NCI-H524 (cell line): ENCODE measurements at regions not wholly inside any gene's neighbourhood (a gene's known extent, or its start where the extent isn't known, plus 50 kb on each side); places are given as distances from the start of the nearest gene placed in this dataset.
A peak's percentile ranks its signal among the peaks of the same experiment; 100 is the strongest.
"Not testable (repeated sequence)": the region's sequence is repeated elsewhere in the genome, so short reads cannot be mapped to it uniquely, and the experiment has no call there.

Experiments used
- DNase-seq, 2 experiments: peaks; one replicate each; lab custom pipeline; 2025; lab: John Stamatoyannopoulos, UW

DNA sequence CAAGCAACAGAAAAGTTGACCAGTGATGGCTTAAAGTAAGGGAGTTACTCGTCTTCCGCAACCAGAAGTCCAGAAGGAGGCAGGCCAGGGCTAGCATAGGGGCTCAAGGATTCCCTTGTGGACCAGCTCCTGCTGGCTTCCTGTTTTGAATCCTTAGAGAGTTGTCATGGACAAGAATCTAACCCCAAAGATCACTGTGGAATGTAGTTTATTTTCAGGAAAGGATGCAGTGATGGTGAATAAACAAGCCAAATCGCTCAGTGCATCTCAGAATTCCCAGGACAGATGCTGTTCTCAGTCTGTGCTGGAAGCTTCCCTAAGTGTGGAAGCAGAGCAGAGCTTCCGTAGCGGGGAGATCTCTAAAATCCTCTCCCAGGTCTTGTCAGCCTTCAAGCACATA lies 311.3 kb downstream of the C12orf75 start:
- DNase-seq = no peak

DNA sequence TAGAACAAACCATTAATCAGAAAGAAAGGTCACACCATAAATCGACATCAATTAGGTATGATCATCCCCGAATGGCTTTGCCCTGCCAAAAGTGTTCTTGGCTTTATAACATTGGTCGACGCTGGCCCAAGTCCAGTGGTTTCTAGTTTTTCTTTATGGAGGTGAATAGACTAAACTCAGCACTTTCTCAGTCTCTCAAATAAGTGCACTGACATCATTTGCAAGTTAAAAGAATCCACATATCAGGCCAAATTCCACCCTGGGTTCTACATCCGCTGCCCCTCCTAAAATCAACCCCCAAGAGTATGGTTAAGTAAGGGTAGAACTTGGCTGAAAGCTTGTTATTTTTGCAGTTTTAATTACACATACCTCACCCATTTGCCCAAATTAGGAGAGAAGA lies 314.3 kb downstream of the C12orf75 start:
- DNase-seq = no peak

DNA sequence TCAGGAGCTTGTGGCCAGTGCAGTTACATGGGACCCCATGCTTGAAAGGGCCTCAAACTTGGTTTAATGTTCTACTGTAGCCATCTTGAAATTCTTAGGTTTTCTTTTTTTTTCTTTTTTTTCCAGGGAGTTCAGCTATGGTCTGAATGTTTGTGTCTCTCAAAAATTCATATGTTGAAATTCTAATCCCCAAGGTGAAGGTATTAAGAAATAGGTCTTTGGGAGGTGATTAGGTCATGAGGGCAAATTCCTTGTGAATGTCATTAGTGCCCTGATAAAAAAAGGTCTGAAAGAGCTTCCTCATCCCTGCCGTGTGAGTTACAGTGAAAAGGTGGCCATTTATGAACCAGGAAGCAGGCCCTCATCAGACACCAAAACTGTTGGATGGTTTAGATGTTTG lies 324.1 kb downstream of the C12orf75 start:
- no peak for DNase-seq

DNA sequence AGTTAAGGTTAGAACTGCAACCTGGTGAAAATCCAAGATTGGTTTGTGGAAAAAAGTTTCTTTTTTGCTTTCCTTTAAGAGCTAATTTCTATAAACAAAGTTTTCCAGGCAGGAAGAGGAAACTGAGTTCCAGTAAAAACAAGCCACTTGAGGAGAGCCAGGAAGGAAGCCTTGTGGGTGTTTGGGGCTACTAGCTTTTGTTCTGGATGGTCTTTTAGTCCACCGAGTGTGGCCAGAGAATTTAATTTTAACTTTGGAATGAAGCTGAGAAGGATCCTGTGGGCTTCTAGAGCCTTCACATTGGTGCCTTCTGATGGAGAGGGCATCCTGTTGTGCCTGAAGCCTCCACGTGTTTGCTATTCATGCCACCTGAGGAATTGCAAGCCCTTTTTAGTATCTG lies 327.9 kb downstream of the C12orf75 start:
- DNase-seq = no peak

DNA sequence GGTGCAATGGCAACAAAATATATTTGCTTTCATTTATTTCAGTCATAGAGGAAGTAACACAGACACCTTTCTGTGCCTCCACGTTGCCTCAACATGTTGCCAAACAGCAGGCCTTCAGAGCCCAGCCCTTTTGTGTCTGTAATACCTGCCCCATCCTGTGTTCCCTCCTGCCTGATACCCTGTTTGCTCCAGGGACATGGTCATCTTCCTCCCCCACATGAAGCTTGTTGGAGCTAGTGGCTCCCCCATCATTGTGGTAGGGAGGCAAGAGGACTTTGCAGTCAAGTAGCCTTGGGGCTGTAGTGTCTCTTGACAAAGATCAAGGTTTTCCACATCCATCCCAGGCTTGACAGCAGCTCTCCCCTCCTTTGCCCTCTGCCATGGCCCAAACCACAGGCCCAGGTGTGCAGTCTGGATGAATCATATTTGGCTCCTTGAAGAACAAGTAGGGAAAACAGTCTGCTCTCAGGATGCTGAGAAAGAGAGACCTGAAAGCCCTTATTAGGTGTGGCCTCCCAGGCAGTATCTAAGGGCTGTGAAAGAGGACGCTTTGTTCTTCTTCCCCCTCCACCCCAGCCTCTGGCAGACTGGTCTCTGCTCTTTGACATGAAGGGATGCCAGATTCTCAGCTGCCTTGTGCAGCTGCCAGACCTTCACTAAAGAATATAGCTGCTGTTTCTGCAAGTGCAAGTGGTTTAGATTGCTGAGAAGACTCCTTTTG lies 329.0 kb downstream of the C12orf75 start:
- no peak for DNase-seq

DNA sequence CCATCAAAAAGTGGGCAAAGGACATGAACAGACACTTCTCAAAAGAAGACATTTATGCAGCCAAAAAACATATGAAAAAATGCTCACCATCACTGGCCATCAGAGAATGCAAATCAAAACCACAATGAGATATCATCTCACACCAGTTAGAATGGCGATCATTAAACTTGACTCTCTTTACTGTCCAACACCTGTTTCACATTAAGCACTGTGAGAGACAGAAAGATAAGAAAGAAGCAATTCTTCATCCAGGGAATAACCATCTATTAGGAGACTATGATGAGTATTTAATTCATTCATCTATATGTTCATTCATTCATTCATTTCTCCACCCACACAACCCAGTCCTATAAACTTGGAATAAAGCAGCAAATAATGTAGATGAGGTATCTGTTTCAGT lies 334.3 kb downstream of the C12orf75 start:
- DNase-seq = not testable (repeated sequence)

DNA sequence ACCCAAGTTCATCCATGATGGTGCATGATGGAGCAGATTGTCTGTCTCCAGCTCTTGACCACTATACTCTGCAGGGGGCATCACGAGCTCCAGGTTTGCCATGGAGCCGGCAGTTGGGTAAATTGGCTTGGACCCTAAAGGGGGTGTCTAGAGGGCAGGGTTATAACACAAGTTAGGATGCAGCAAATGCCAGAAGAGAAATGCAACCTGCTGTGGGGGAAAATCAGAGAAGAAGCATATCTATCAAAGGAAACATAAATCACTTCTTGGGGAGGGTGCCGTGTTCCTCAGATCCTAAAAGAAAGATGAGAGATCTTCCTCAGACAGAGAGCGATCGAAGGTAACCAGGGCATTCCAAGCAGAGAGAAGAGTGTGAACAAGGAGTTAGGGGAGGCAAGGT lies 334.9 kb downstream of the C12orf75 start:
- no peak for DNase-seq

DNA sequence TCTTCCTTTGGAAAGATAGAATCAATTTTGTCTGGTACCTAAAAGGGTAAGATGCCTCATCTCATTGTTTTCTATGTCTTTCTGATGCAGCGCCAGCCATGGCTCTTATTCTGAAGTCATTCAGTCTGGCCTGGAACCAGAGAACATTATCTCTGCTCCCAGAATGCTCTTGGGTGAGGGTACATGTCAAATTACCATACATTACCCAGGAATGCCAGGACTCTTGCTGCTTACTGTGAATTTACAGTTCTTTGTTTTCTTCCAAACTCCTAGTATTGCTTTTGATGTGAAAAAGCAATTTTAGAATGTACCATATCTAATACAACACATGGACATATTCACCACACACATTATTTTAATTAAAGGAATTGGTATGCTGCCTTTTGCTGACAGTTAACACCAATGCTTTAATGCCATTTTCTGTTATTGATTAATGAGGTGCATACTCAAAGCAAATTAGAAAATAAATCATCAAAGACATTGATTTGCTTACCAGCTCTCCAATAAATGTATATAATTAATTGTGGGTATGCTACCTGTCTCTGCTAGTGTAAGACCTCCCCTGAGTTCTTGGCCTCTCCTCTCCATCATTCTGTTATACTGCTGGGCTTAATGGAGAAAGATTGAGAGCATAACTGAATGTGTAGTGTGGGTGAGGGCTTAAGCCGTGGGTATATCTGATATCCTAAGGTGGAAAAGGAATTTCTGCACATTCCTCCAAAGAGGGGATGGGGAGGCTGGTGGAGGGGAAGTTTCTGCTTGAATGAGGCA lies 337.7 kb downstream of the C12orf75 start:
- DNase-seq = no peak

DNA sequence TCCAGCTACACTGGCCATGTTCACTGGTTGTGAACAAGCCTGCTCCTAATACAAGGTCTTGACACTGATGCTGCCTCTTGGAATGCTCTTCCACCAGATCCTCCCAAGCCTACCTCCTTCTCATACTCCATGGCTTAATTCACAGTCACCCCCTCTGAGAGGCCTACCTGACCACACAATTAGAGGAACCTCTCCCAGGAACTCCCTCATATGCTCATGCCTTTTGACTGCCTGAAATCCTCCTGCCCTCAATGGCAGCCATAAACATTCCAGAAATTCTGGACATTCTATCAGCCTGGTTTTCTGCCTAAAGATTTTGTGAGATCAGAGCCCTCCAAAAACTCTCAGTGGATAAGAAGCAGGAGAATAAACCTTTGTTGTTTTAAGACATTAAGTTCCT lies 340.2 kb downstream of the C12orf75 start:
- no peak for DNase-seq

DNA sequence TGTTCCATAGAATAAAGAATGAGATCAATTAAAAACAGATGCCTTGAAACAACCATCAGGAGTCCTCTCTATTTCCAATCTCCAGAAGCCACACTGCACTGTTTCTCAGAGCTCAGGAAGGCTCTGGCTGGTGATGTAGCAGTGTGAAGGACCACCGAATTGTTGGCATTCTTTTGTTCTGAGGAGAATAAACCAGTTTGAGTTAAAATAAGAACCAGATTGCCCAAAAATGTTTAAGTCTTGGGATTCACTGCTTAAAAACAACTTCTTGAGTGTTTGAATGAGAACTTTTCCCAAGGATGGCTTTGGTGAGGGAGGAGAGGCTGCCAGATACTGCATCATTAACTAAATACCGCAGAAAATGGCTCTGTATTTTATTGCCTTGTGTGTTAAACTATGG lies 341.2 kb downstream of the C12orf75 start:
- no peak for DNase-seq

DNA sequence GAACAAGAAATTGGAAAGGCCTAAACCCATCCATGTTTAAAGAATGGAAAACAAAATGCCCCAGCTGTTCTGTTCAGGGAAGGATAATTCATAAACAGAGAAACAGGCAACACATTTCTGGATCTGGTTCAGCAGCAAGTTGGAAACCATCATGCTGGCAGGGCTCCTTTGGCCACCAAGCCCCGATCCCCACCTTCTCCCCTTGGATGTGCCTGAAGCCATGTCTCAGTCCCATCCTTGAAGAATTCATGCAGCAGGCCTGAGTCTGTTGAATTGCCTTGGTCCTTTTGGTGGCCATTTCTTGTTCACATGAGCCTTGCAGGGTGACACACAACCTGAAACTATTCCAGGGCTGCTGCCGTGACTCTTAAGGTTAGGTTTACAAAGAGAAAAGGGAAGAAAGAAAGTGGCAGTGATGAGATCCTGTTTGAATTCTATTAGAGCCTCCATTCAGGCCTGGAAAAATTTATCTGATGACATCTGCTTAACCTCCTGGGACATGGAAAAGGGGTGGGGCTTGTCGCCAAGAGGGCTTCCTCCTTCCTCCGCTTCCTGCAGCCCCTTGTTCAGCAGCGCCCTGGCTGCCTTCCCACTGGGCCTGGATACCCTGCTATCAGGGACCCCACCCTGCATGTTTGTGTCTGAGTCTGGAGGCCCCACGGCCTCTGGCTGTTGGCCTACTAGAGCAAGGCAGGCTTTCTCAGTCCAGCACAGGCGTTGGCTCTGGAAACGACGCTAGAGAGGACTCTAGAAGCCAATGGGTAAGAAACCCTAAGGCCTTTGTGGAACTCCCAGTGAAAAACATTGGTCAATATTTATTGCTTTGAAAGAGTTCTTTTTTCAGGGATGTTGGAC lies 341.9 kb downstream of the C12orf75 start:
- no peak for DNase-seq

DNA sequence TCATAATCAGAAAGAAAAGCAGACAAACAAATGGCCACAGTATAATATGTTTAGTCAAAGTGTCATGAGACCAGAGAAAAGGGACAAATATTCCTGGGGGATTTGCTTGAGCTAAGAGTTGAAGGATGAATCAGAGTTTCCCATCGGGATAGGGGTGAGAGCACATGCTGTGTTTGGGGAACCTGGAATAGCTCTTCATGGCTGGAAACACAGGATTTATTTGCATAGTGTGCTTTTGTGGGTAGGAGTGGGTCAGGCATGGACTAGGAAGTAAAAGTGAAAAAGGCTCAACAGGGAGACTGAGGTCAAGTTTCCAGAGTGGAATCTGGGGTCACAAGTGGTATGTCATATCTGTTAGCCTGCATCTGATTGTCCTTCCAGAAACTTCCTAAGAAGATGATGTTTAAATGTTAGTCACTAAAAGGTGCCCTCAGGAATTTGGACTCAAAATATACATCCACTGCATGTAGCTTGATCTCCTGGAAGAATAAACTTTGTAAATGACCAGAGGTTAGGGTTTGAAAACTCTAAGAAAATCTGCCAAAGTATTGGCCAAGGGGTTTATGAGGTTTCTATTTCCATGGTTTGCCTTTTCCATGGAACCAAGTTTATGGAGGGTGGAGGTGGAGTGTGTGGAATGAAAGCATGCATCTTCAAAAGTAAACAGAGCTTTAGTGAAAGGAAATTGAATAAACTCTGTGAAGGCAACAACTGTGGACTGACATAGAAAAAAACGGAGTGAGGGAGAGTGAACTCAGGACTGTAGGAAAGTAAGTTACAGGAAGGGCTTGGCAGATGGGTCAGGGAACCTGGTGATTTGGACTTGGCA lies 344.6 kb downstream of the C12orf75 start:
- DNase-seq = no peak

DNA sequence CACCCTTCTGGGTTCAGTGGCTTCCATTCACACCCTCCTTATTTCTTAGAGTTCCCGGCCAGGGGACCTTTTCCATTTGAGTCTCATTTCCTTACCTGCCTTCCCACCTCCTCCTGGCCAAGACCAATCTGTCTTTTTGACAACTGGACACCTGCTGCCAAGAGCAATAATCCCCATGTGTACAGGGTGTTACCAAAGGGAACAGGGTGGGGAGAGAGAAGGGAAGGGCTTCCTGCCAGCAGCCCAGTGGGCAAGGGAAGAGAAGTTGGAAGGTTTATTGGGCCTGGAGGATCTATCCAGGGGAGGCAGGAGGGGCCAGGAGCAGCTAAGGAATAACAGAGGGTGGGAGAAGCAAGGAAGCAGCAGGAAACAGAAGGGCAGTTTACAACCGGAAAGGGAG lies 346.2 kb downstream of the C12orf75 start:
- DNase-seq = peak; percentile 16 to 57

DNA sequence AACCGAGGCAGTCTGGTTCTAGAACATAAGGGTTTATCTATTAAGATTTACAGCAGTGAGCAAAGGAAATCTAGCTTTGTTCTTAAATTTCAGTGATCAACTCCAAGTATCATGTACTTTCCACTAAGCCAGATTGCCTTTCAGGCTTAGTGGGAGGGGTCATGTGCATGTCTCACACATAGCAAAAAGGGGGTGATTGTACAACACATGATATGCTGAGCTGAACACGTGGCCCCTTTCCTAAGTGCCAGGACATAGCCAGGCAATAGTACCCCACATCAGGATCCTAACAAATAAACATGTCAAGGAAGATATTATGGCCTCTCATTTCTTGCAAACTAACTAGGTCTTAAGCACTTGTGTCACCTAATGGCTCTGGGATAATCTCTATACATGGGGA lies 347.2 kb downstream of the C12orf75 start:
- DNase-seq = peak; percentile 80 to 89

DNA sequence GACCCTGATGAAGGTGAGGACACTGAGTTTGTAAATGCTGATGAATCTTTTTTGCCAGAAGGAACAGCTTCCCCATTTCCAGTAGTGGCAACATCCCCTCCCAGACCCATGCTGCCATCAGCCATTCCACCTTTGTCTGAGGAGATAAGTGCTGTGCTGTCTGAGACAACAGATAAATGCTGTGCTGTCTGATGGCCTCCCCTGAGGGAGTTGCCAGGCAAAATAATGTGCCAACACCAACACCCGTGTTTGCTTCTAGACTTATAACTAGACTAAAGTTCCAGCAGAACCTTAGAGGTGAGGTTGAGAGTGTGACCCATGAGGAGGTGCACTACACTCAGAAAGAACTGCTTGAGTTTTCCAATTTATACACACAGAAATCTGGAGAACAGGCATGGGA lies 349.5 kb downstream of the C12orf75 start:
- no peak for DNase-seq

DNA sequence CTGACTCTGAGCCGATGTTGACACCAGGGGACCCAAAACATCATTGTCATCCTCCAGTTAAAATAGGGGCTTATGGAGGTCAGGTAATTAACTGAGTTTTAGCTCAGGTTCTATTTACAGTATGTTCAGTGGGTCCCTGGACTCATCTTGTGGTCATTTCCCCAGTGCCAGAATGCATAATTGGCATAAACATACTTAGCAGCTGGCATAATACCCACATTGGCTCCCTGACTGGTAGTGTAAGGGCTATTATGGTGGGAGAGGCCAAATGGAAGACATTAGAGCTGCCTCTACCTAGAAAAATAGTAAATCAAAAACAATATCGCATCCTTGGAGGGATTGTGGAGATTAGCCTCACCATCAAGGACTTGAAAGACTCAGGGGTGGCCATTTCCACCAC lies 350.9 kb downstream of the C12orf75 start:
- no peak for DNase-seq

DNA sequence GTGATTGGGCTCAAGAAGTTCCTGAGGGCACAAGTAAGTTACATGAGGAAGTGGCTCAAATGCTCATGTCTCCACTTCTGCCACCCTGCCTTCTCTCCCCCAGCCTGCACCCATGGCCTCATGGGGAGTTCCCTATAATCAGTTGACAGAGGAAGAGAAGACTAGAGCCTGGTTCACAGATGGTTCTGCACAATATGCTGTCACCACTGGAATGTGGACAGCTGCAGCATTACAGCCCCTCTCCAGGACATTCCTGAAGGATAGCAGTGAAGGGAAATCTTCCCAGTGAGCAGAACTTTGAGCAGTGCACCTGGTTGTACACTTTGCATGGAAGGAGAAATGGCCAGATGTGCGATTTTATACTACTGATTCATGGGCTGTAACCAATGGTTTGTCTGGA lies 352.3 kb downstream of the C12orf75 start:
- DNase-seq = peak in 1 of 2 experiments; percentile 18

DNA sequence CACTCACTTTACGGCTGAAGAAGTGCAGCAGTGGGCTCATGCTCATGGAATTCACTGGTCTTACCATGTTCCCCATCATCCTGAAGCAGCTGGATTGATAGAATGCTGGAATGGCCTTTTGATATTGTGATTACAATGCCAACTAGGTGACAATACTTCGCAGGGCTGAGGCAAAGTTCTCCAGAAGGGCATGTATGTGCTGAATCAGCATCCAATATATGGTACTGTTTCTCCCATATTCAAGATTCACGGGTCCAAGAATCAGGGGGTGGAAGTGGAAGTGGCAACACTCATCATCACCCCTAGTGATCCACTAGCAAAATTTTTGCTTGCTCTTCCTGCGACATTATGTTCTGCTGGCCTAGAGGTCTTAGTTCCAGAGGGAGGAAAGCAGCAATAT lies 353.3 kb downstream of the C12orf75 start:
- not testable (repeated sequence) for DNase-seq

DNA sequence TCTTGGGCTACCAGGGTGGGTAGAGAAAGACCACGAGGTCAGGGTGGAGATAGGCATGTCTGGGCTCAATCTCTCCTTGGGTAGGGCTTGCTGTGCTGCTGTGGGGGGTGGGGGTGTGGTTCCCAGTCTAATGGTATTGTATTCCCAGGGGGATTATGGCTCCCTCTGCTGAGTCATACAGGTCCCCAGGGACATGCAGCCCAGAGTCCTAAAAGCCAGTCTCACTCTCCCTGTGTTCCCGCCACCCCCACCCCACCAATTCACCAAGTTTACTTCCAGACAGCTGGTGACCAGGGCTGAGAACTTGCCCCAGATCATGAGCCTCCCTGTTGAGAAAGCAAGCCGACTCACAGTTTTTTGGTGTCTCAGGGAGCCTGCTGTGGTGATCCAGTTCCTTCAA lies 367.6 kb downstream of the C12orf75 start:
- DNase-seq = no peak

DNA sequence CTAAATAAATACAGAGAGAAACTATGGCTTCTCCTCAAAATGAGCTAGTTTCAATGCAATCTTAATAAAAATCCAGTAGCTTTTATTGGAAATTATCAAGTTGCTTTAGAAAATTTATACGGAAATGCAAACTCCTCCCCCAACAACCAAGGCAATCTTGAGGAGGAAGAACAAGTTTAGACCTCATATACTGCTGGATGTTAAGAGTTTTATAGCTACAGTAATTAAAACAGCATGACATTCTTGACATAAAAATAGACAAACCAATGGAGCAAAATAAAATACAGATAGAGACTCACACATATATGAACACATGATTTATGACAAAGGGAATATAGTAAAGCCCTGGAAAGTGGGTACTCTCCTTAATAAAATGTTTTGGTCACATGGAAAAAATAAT lies 368.7 kb downstream of the C12orf75 start:
- DNase-seq = no peak

DNA sequence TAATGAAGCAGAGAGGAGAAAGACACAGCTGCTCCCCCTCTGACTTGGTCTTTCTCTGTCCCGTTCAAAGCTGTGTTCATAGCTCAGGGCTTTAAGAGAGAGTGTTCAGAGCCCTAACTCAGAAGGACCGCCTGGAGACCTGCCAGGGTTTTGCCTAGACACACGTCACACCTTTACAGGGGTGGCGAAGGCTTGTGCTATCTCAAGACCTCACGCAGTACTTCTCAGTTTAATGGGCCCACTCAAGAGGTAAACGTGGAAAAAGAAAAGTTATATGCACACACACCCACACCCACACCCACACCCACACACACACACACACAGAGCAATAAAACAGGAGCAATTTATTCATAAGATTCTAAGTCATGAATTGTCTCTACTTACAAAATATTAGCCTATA lies 374.3 kb downstream of the C12orf75 start:
- no peak for DNase-seq

DNA sequence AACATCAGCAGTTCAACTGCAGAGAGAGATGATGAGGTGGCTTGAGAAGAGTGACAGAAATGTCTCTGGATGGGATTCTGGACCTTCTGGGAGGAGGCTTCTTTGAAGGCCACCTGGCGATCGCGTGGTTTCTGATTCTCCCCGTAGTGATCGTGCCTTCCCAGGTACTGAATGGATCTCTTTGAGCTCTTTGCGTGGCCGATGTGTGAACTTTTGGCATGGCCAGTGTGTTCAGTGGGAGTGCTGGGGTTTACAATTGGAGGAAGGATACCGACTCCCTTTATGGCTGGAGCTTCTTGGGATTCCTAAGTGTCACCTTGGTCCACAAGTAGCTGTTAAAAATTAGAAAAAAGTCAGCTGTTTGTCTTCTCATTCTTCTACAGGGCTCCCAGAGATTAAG lies 374.7 kb downstream of the C12orf75 start:
- DNase-seq = no peak
